ENCODE measurements at regions not wholly inside any gene's neighbourhood (a gene's known extent, or its start where the extent isn't known, plus 50 kb on each side); places are given as distances from the start of the nearest gene placed in this dataset.

- Histone ChIP-seq H3K4me3 (IDR thresholded peaks at IDR 0.05; ENCODE audit: insufficient read depth, low read depth, low read length) (no peak overlapping the region), H3K27me3 (ENCODE audit: insufficient read depth, low read depth) (no peaks in the 10 kb centered on the region), H2AFZ (ENCODE audit: low read depth) (no peak overlapping the region), H3K4me1 (ENCODE audit: low read depth, poor library complexity, severe bottlenecking) (no peaks in the 10 kb centered on the region), H3K4me2 (no peak overlapping the region), H4K20me1 (ENCODE audit: insufficient read depth) (no peaks in the 10 kb centered on the region), H3K79me2 (ENCODE audit: insufficient read depth, low read depth) (no peaks in the 10 kb centered on the region), H3K36me3 (ENCODE audit: insufficient read depth) (no peaks in the 10 kb centered on the region), H3K9ac (no peak overlapping the region), H3K27ac (no peak overlapping the region)
- TF ChIP-seq CTCF (conservative IDR thresholded peaks at IDR 0.05; ENCODE audit: low read depth, low read length), result no peak
Observed at GRCh38 chr3:117114517-117115265, 405.1 kb downstream of the TUSC7 start.

- Histone ChIP-seq H3K4me3 (IDR thresholded peaks at IDR 0.05; ENCODE audit: insufficient read depth, low read depth, low read length) (no peak overlapping the region), H2AFZ (ENCODE audit: low read depth) (no peak overlapping the region), H3K4me1 (ENCODE audit: low read depth, poor library complexity, severe bottlenecking) (no peaks in the 10 kb centered on the region), H3K27me3 (ENCODE audit: insufficient read depth, low read depth) (no peaks in the 10 kb centered on the region), H3K36me3 (ENCODE audit: insufficient read depth) (no peaks in the 10 kb centered on the region), H3K79me2 (ENCODE audit: insufficient read depth, low read depth) (no peaks in the 10 kb centered on the region), H4K20me1 (ENCODE audit: insufficient read depth) (no peaks in the 10 kb centered on the region), H3K4me2 (no peak overlapping the region), H3K9ac (no peak overlapping the region), H3K27ac (no peak overlapping the region)
- TF ChIP-seq CTCF (conservative IDR thresholded peaks at IDR 0.05; ENCODE audit: low read depth, low read length), result no peak
Observed at GRCh38 chr3:117117188-117117936, 407.8 kb downstream of the TUSC7 start.

GRCh38 chr3:117118604-117119003 is 409.0 kb downstream of the TUSC7 start:
- no peak overlapping the region for H3K27ac ChIP-seq
- H3K27me3 ChIP-seq (ENCODE audit: insufficient read depth, low read depth), result no peaks in the 10 kb centered on the region
- H3K4me1 ChIP-seq (ENCODE audit: low read depth, poor library complexity, severe bottlenecking), result no peaks in the 10 kb centered on the region
- no peak overlapping the region for H3K9ac ChIP-seq
- H3K36me3 ChIP-seq (ENCODE audit: insufficient read depth), result no peaks in the 10 kb centered on the region
- no peak overlapping the region for H2AFZ ChIP-seq (ENCODE audit: low read depth)
- H3K4me3 ChIP-seq (IDR thresholded peaks at IDR 0.05; ENCODE audit: insufficient read depth, low read depth, low read length), result no peak overlapping the region
- no peaks in the 10 kb centered on the region for H4K20me1 ChIP-seq (ENCODE audit: insufficient read depth)
- no peaks in the 10 kb centered on the region for H3K79me2 ChIP-seq (ENCODE audit: insufficient read depth, low read depth)
- TF ChIP-seq CTCF (conservative IDR thresholded peaks at IDR 0.05; ENCODE audit: low read depth, low read length), result no peak
- no peak overlapping the region for H3K4me2 ChIP-seq

GRCh38 chr3:117120014-117120413 is 410.4 kb downstream of the TUSC7 start:
- Histone ChIP-seq H3K9ac (no peak overlapping the region), H3K4me3 (IDR thresholded peaks at IDR 0.05; ENCODE audit: insufficient read depth, low read depth, low read length) (no peak overlapping the region), H3K79me2 (ENCODE audit: insufficient read depth, low read depth) (no peaks in the 10 kb centered on the region), H4K20me1 (ENCODE audit: insufficient read depth) (no peaks in the 10 kb centered on the region), H3K27ac (no peak overlapping the region), H2AFZ (ENCODE audit: low read depth) (no peak overlapping the region), H3K4me1 (ENCODE audit: low read depth, poor library complexity, severe bottlenecking) (no peaks in the 10 kb centered on the region), H3K27me3 (ENCODE audit: insufficient read depth, low read depth) (no peaks in the 10 kb centered on the region), H3K36me3 (ENCODE audit: insufficient read depth) (no peaks in the 10 kb centered on the region), H3K4me2 (no peak overlapping the region)
- TF ChIP-seq CTCF (conservative IDR thresholded peaks at IDR 0.05; ENCODE audit: low read depth, low read length), result no peak

All from KMS-11 (cell line).